Ovary (tissue), 7 donors: ENCODE measurements at regions not wholly inside any gene's neighbourhood (a gene's known extent, or its start where the extent isn't known, plus 50 kb on each side); places are given as distances from the start of the nearest gene placed in this dataset.

Experiments
- DNase-seq, 5 donors: peaks; one replicate each; pipeline ENCODE4 v3.0.0-alpha.2; 2019 to 2020
- H3K27ac ChIP-seq, 2 donors: fragments of 200-600 bp; one replicate each; pipeline versions ENCODE4 v1.5.1 to v1.8.0; 2019 to 2022
- H3K27me3 ChIP-seq: fragments of 200-600 bp; one replicate; pipeline ENCODE4 v1.8.0; 2022
- H3K36me3 ChIP-seq: fragments of 200-600 bp; sonication (generic); one replicate; pipeline ENCODE4 v1.5.1; 2019
- H3K4me1 ChIP-seq: one replicate; pipeline ENCODE4 v1.8.1; 2013; ENCODE audit warnings: mild to moderate bottlenecking, moderate library complexity; ENCODE audit not compliant: insufficient read depth
- H3K4me3 ChIP-seq: fragments of 200-600 bp; sonication (generic); one replicate; pipeline ENCODE4 v1.5.1; 2017
- H3K9me3 ChIP-seq, 2 donors: fragments of 200-600 bp in 1 of 2; sonication (generic) in 1 of 2; one replicate each; pipeline versions ENCODE4 v1.5.1 to v1.8.1; 2013 to 2019; ENCODE audit warnings: mild to moderate bottlenecking in 1 of 2, moderate library complexity in 1 of 2
- EP300 ChIP-seq: sonication (generic); formaldehyde crosslinking; IDR thresholded peaks from one replicate; pipeline ENCODE4 v1.6.1; 2017; ENCODE audit warnings: antibody characterized with exemption
- POLR2A ChIP-seq: fragments of 450-650 bp; IDR thresholded peaks from one replicate; pipeline ENCODE4 v1.6.1; 2017; ENCODE audit warnings: antibody characterized with exemption, mild to moderate bottlenecking, moderate library complexity
- WGBS, 3 donors: extraction: QIAGEN DNeasy Blood & Tissue Kit in 1 of 3; methylation state at CpG; one replicate each; pipeline versions ENCODE4 v1.1.5 to v1.1.7; 2013 to 2017; 5-methylcytosine and 5-hydroxymethylcytosine counted together
- intact Hi-C, 4 donors: fragments of 100-400 bp; cut with DNase I; formaldehyde crosslinking; loops; one replicate each; pipeline versions ENCODE4 v1.11.0 to v1.15.1; 2022 to 2023
- TF ChIP-seq, protein P1 (sequence below), 3 donors: fragments of 450-650 bp in 2 of 3; fragments of 200-600 bp in 1 of 3; IDR thresholded peaks; one replicate each; pipeline versions ENCODE4 v1.5.1 to v1.8.0; 2016 to 2022; ENCODE audit warnings: antibody characterized with exemption in 3 of 3, mild to moderate bottlenecking in 1 of 3
- donor health status: DM: no; HTN: no; CAD: no; lungs with moderate emphysema.
- donor health status: DM: no; HTN: no; CAD: no.
- donor health status: Bipolar disorder and iron deficiency.
- donor health status: DM: no; HTN: no; CAD: no.
- donor health status: DM: yes; HTN: yes; CAD: no.

DNA sequence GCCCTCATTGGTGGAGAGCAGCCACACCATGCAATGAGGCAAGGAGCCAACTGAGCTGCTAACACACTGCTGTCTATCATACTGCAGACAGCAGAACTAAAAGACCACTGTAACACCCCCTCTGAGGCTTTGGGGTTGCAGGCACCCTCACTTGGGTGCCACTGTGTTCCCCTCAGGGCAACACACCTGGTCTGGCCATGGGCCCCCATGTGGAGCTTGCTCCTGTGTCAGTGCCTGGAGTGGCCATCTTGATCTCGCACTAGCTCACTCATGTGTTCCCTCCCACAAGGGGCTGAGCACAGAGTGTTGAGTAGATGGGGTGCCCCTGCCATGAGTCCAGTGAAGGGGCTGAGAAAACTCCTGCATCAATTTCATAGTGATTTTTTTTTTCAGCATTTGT lies 532.4 kb upstream of the FTMT start:
- no peak for DNase-seq
- no peaks in the 10 kb centered on the region for H3K36me3 ChIP-seq
- no peaks in the 10 kb centered on the region for H3K9me3 ChIP-seq
- H3K4me3 ChIP-seq, result no peak overlapping the region
- H3K27ac ChIP-seq, result no peak overlapping the region
- intact Hi-C loops, result no loop called here
- no peaks in the 10 kb centered on the region for H3K4me1 ChIP-seq
- 88 to 95% (median 95%) methylated on average over 1 of the region's 1 CpG for WGBS, 3 donors
- H3K27me3 ChIP-seq, result no peaks in the 10 kb centered on the region
- TF ChIP-seq, protein P1, sequence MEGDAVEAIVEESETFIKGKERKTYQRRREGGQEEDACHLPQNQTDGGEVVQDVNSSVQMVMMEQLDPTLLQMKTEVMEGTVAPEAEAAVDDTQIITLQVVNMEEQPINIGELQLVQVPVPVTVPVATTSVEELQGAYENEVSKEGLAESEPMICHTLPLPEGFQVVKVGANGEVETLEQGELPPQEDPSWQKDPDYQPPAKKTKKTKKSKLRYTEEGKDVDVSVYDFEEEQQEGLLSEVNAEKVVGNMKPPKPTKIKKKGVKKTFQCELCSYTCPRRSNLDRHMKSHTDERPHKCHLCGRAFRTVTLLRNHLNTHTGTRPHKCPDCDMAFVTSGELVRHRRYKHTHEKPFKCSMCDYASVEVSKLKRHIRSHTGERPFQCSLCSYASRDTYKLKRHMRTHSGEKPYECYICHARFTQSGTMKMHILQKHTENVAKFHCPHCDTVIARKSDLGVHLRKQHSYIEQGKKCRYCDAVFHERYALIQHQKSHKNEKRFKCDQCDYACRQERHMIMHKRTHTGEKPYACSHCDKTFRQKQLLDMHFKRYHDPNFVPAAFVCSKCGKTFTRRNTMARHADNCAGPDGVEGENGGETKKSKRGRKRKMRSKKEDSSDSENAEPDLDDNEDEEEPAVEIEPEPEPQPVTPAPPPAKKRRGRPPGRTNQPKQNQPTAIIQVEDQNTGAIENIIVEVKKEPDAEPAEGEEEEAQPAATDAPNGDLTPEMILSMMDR (IDR thresholded peaks at IDR 0.05), result no peak
- TF ChIP-seq EP300 (no peak), POLR2A (no peak)

GRCh38 chr5:121325930-121326329 lies 525.8 kb upstream of the FTMT start:
- Histone ChIP-seq H3K9me3 (no peaks in the 10 kb centered on the region), H3K27ac (no peak overlapping the region), H3K4me1 (no peaks in the 10 kb centered on the region), H3K27me3 (no peaks in the 10 kb centered on the region), H3K4me3 (no peak overlapping the region), H3K36me3 (no peaks in the 10 kb centered on the region)
- intact Hi-C loops, result no loop called here
- no peak for TF ChIP-seq EP300
- no peak for TF ChIP-seq POLR2A
- TF ChIP-seq, protein P1 (IDR thresholded peaks at IDR 0.05), result no peak
- DNase-seq, result no peak

DNA sequence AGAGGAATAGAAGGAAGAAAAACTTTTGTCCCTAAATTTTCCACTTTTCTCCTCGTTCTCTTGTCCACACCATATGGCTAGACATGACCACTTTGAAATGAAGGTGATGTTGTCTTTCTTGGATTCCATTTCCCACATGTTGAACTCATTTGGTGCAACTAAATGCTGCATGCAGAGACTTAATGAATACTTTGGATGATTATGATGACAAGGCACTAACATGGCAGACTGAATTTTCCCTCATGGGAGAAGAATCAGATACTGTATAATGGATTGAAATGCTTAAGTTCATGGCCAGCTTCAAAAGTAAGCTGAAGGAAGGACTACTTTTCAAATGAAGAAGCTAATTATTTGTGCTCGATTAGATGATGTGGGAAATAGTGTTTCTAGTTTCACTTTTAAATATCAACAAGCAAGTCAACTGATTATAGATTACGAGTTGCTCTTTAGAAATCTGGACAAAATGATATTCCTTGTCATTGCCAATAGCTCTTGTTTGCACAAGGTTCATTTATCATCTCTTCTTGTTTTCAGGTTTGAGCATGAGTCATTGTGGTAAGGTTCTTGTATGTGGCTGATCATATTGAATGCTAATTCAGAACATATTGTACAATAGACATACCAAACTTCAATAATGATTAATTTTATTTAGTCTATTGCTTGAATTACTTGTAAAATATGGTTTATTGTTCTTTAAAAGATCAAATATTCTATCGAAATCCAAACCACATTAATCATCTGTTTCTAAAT lies 501.3 kb upstream of the FTMT start:
- 40 to 49% (median 46%) methylated on average over 4 of the region's 4 CpGs for WGBS, 3 donors
- no peak overlapping the region for H3K27ac ChIP-seq
- H3K4me1 ChIP-seq, result no peaks in the 10 kb centered on the region
- H3K4me3 ChIP-seq, result no peak overlapping the region
- intact Hi-C loops, result no loop called here
- DNase-seq, result no peak
- no peaks in the 10 kb centered on the region for H3K36me3 ChIP-seq
- TF ChIP-seq EP300 (no peak), POLR2A (no peak)
- TF ChIP-seq, protein P1 (IDR thresholded peaks at IDR 0.05), result no peak
- H3K27me3 ChIP-seq, result no peaks in the 10 kb centered on the region
- H3K9me3 ChIP-seq, result no peaks in the 10 kb centered on the region

DNA sequence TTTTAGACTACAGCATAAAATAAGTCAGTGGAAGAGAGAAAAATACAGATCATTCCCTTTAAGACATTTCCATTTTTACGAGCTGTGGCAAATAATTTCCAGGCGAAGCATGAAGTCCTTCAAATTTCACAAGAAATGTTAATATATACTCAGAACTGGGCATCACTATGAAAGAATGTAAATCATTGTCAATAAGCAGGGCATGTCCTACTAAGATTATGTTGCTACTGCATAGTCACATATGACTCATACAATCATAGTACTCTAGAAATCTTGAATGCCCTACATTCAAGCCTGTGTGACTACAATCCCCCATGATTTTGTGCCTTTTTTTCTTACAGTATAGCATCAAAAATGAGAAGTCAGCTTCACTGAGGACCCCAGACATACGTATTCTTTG lies 485.2 kb upstream of the FTMT start:
- H3K27ac ChIP-seq, result no peak overlapping the region
- intact Hi-C loops, result no loop called here
- 77 to 78% (median 77%) methylated on average over 3 of the region's 3 CpGs for WGBS, 3 donors
- TF ChIP-seq POLR2A (no peak), EP300 (no peak)
- TF ChIP-seq, protein P1 (IDR thresholded peaks at IDR 0.05), result no peak
- no peaks in the 10 kb centered on the region for H3K27me3 ChIP-seq
- no peak for DNase-seq
- no peaks in the 10 kb centered on the region for H3K9me3 ChIP-seq
- H3K4me1 ChIP-seq, result no peaks in the 10 kb centered on the region
- H3K36me3 ChIP-seq, result no peaks in the 10 kb centered on the region
- H3K4me3 ChIP-seq, result no peak overlapping the region
